GM18517 (cell line): ENCODE measurements at regions not wholly inside any gene's neighbourhood (a gene's known extent, or its start where the extent isn't known, plus 50 kb on each side); places are given as distances from the start of the nearest gene placed in this dataset.
"Not testable (repeated sequence)": the region's sequence is repeated elsewhere in the genome, so short reads cannot be mapped to it uniquely, and the experiment has no call there.

Experiments
- ATAC-seq: cut with Tn5 transposase; IDR thresholded peaks from one replicate; pipeline ENCODE4 v1.9.1; 2021; ENCODE audit warnings: mild to moderate bottlenecking, moderate library complexity; ENCODE audit not compliant: unreplicated experiment

DNA sequence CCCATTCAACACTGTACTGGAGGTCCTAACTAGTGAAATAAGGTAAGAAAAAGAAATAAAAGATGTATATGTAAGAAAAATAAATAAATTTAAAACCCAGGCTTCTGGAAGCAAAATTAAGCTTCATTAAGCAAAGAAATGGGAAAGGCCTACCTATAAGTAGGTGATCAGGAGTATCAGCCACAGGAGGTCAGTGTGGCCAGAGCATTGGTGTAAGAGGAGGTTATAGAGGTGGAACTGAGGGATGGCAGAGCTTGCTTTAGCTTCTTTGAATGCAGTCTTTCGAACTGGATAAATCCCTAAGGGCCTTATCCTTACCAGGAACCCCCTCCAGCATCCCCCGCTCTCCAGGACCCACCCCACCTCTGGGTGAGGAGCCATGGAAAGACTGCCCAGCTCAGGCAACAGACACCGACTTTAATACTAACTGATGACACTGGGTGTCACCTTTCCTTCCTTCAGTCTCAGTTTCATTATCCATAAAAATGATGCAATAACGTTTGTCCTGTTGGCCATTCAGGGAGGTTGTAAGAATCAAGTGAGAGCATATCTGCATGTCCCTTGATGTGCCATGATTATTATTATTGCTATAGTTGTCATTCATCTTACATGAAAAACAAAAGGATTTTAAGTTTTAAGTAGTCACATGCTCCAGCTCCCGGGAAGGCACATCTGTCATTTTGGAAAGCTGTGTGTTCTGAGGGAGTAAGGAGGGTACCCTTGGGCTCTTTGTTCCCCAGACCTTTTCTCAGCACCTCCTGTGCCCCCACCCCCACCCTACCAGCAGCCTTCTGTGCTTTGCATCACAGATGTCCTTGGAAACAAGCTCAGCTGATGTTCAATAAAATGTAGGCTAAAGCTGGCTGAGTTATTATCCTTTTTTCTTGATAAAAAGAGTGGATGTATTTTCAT lies 50.8 kb upstream of the CTNNA1 start:
- ATAC-seq: no peak

DNA sequence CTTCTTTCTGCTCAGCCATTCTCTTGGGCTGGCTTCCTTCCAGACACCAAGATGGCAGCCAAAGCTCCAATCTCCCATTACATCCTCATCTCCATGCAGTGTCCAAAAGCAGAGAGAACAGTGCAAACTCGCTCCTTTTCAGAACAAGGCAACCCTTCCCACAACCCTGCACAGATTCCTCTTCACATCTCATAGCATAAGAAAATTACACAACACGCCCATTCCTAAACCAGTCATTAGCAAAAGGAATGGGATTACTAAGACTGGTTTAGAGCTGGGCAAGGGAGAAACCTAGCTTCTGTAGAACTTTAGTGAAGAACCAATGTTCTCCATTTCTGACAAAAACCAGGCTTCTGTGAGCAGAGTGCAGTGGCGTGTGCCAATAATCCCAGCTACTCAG lies 51.5 kb upstream of the CTNNA1 start:
- no peak for ATAC-seq

DNA sequence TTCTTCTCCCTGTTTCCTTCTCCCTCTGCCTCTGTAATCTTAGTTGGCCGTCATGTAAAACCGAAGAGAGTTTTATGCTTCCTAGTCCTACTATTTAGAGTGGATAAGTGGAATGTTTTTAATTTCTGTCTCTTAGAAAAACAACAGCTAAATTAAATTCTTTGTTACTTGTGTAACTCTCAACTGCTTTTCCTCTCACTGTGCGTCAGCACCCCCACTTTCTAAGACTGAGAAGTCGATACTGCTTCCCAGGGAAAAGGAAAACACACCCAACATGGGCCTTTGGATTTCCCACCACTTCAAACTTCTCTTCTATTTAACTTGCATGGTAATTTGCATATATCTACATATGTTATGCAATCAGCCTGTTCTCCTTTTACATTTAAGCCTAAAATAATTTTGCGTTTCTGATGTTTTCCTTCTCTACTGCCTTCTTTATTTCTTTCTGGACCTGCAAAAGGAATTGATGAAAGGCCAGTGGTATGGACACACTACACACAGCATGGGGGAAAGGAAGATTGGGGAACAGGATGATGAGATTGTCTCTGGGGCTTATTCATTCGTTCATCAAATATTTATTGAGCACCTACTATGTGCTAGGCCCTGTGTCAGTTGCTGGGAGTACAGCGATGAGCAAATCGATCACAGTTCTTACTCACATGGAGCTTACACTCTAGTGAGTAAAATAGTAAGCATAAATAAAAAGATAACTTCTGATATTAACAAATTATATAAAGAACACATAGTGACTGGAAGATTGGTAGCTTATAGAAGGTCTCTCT lies 52.5 kb upstream of the CTNNA1 start:
- ATAC-seq: no peak

GRCh38 chr5:138699482-138699881 lies 53.7 kb upstream of the CTNNA1 start:
- ATAC-seq: no peak

GRCh38 chr5:138698713-138699112 lies 54.5 kb upstream of the CTNNA1 start:
- no peak for ATAC-seq

DNA sequence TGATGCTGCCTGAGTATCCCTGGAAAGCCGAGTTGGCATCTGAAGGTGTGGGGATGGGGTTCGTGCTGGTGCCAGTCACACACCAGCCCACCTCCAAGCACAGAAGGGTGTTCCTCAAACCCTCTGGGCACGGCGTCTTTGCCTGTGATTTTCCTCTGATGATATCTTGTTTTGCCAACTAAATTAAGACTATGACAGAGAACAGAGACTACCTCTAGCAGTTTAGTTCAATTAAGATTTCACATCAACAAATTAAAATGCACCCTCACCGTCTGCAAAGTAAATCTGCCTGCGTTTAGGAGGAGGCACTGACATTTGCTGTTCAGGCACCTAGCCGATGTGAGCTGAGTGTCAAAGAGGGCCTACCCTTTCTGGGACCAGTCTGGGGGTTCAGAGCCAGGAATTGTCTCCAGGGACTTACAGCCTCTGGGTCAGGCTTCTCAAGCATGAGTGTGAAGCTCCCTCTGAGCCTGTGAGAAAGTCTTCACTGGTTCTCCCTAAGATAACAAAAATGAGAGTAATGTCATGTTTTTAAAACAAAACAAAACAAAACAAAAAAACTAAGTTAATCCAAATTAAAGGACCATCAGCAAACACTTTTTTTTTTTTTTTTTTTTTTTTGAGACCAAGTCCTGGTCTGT lies 55.4 kb upstream of the CTNNA1 start:
- ATAC-seq: no peak

- ATAC-seq: no peak
Observed at GRCh38 chr5:138696501-138696900, 56.7 kb upstream of the CTNNA1 start.

DNA sequence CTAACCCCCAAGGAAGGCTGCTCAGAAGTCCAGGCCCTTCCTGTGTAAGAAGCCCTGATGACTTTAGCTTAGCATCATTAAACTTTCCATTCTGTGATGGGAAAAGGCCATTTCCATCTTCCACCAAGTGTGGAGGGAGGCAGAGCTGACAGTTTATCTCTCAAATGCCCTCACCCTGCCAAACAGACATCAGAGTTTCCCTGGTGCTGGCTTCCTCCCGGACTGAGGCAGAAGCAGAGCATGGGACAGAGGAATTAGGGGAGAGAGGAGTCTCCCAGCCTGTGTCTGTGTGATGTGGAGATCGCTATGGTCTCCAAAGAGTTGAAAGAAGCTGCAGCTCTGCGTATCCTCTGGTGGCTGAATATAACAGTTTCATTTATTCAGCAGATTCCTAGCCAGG lies 57.4 kb upstream of the CTNNA1 start:
- no peak for ATAC-seq

- ATAC-seq: no peak
Observed at GRCh38 chr5:138694146-138694545, 59.1 kb upstream of the CTNNA1 start.

GRCh38 chr5:138692370-138692769 lies 60.9 kb upstream of the CTNNA1 start:
- ATAC-seq: no peak

DNA sequence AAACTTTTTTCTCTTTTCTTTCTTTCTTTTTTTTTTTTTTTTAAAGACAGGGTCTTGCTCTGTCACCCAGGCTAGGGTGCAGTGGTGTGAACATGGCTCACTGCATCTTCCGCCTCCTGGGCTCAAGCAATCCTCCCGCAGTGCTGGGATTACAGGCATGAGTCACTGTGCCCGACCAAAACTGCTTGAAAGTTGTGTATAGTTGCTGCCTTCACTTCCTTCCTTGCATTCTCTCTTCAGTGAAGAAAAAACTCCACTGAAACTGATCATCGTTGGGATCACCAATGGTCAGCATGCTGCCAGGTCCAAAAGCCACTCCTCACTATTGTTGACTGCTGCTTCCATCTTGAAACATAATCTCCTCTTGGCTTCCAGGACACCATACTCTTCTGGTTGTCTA lies 66.6 kb upstream of the CTNNA1 start:
- ATAC-seq: no peak

DNA sequence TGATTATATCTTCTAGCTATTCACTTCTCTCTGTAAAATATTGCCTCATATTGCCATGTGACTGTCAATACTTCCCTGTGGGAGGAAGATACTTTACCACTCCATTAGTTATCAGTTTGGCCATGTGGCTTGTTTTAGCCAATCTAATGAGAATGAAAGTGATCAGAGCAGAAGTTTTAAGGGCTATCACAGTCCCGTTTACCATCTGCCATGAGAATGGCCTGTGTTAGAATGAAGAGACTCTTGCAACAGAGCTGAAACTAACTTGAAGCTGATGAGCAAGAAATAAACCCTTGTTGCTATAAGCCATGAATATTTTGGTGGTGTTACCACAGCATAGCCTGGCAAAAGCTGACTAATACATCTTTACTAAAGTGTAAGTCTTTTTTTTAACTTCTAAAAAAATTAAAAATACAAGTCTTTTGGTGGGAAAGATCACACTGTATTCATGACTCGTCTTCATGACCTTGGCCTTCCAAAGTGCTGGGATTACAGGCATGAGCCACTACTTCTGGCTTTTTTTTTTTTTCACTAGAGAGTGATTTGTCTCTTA lies 68.0 kb upstream of the CTNNA1 start:
- ATAC-seq: no peak

DNA sequence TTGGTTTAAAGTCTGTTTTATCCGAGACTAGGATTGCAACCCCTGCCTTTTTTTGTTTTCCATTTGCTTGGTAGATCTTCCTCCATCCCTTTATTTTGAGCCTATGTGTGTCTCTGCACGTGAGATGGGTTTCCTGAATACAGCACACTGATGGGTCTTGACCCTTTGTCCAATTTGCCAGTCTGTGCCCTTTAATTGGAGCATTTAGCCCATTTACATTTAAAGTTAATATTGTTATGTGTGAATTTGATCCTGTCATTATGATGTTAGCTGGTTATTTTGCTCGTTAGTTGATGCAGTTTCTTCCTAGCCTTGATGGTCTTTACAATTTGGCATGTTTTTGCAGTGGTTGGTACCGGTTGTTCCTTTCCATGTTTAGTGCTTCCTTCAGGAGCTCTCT lies 70.8 kb upstream of the CTNNA1 start:
- ATAC-seq: not testable (repeated sequence)

DNA sequence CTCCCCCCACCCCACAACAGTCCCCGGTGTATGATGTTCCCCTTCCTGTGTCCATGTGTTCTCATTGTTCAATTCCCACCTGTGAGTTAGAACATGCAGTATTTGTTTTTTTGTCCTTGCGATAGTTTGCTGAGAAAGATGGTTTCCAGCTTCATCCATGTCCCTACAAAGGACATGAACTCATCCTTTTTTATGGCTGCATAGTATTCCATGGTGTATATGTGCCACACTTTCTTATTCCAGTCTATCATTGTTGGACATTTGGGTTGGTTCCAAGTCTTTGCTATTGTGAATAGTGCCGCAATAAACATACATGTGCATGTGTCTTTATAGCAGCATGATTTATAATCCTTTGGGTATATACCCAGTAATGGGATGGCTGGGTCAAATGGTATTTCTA lies 74.4 kb upstream of the CTNNA1 start:
- not testable (repeated sequence) for ATAC-seq

DNA sequence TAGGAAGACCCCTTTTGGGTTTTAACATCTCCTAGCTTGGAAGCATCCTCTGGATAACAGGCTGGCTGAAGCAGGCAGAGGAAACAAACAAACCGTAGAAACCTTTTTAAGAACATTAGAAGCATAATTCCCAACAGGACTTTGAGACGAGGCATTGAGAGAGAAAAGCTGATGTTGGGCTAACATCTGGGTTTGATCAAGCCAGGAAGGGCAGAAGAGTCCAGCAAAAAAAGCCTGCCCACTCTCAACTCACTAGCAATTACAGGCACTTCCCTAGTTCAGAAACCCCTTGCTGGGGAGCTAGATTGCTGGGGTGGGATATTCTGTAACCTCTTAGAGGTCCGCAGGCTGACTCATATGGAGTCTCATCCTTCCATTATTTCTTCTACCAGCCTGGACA lies 75.4 kb upstream of the CTNNA1 start:
- ATAC-seq: no peak

GRCh38 chr5:138676556-138677193 lies 76.5 kb upstream of the CTNNA1 start:
- no peak for ATAC-seq

DNA sequence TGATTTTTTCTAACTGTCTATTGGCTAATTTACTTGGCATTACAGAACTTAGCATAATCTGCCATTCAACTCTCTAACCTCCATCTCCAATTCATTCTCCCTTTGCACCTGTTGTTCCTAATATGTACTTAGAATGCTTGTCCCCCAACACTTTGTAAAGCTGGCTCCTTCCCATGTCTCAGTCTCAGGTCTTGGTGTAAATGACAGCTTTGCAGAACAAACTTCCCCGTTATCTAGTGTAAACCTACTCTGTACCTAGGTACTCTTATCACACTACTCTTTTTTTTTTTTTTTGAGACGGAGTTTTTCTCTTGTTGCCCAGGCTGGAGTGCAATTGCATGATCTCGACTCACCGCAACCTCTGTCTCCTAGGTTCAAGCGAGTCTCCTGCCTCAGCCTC lies 77.2 kb upstream of the CTNNA1 start:
- ATAC-seq: no peak

DNA sequence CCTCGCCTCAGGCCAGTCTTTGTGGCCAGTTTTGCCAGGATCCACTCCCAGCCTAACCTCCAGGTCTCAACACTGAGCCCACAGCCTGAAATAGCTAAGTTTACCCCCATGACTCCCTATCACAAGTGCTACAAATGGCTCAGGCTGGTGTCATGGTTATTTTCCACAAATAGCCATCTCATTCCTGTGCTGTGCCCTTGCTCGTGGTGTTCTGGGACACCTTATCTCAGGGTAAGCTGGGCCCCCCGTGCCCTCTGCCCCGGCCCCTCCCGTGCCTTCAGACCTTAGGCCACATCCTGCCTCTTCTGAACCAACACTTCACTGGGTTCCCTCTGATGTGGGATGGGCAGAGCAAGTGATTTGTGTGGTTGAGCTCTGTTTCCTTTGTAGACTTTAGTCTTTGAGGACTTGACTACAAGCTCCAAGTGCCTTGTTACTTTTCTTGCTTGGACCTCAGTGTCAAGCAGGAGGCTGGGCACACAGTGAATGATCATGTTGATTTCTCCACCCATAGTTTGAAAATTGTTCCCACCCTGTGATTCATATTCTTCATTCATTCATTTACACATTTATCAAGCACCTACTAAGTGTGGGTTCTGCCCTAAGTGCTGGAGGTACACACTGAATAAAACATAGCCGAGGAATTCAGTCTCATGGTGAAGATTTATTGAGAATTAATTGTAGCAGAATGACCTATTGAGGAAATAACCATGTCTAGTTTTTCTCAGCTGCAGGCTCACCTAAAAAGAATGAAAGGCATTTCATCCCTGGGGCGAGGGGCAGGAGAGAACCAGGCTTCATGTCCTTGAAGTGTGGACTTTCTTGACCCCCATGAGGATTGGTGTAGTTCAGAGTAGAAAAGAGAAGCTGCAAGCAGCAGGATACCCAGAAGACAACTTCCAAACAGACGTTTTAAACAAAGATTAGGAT lies 84.5 kb upstream of the CTNNA1 start:
- ATAC-seq: no peak

DNA sequence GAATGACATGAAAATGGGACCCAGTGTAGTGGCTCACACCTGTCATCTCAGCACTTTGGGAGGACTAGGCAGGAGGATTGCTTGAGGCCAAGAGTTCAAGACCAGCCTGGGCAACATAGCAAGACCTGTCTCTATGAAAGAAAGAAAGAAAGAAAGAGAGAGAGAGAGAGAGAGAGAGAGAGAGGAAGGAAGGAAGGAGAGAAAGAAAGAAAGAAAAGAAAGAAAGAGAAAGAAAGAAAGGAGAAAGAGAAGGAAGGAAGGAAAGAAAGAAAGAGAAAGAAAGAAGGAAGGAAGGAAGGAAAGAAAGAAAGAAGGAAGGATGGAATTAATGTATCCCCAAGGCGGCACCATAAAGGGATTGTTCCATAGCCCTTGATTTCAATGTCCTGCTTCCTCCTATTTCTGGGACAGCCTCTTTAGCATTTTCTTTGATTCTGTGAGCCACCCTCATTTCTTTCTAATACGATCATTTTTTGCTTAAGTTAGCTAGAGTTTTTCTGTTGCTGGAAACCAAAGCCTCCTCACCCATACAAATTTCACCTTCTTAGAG lies 85.4 kb upstream of the CTNNA1 start:
- ATAC-seq: not testable (repeated sequence)
